ENCODE measurements at regions not wholly inside any gene's neighbourhood (a gene's known extent, or its start where the extent isn't known, plus 50 kb on each side); places are given as distances from the start of the nearest gene placed in this dataset.

- intact Hi-C loops (cut with DNase I), result no loop called here
Measured at GRCh38 chr6:3633711-3634110, 117.8 kb downstream of the PXDC1 start.

GRCh38 chr6:3631877-3632276, 119.6 kb downstream of the PXDC1 start:
- Histone ChIP-seq H3K27ac (no peak overlapping the region), H3K27me3 (no peaks in the 10 kb centered on the region), H3K36me3 (no peaks in the 10 kb centered on the region), H3K4me3 (no peak overlapping the region), H3K9me3 (no peaks in the 10 kb centered on the region), H3K4me1 (peaks cover 0 to 7% (median 0%) of the 10 kb centered on the region in 4 donors)
- TF ChIP-seq POLR2A (IDR thresholded peaks at IDR 0.05) (no peak), CTCF (IDR thresholded peaks at IDR 0.05) (no peak)
- DNase-seq, result no peak
- intact Hi-C loops (cut with DNase I), result no loop called here
- WGBS (ENCODE audit: insufficient coverage, low coverage, low lambda C conversion rate, missing lambda C conversion rate), result 56% methylated on average over 5 of the region's 7 CpGs
- ATAC-seq, result peak; percentile 48 to 87 (median 49)

More at GRCh38 chr6:3633711-3634110, 117.8 kb downstream of the PXDC1 start:
- H3K27ac ChIP-seq, result no peak overlapping the region
- DNase-seq (no peak), ATAC-seq (no peak)
- no peaks in the 10 kb centered on the region for H3K27me3 ChIP-seq
- no peaks in the 10 kb centered on the region for H3K36me3 ChIP-seq
- peaks cover 0 to 7% (median 0%) of the 10 kb centered on the region in 4 donors for H3K4me1 ChIP-seq
- 57% methylated on average over 2 of the region's 5 CpGs for WGBS (ENCODE audit: insufficient coverage, low coverage, low lambda C conversion rate, missing lambda C conversion rate)
- TF ChIP-seq CTCF (IDR thresholded peaks at IDR 0.05) (no peak), POLR2A (IDR thresholded peaks at IDR 0.05) (no peak)
- no peak overlapping the region for H3K4me3 ChIP-seq
- H3K9me3 ChIP-seq, result no peaks in the 10 kb centered on the region

GRCh38 chr6:3631186-3631585, 120.3 kb downstream of the PXDC1 start:
- H3K27me3 ChIP-seq, result no peaks in the 10 kb centered on the region
- no CpG with 5 or more reads among the region's 3 CpGs for WGBS (ENCODE audit: insufficient coverage, low coverage, low lambda C conversion rate, missing lambda C conversion rate)
- H3K36me3 ChIP-seq, result no peaks in the 10 kb centered on the region
- TF ChIP-seq POLR2A (IDR thresholded peaks at IDR 0.05) (no peak), CTCF (IDR thresholded peaks at IDR 0.05) (no peak)
- no peaks in the 10 kb centered on the region for H3K9me3 ChIP-seq
- DNase-seq, result no peak
- intact Hi-C loops (cut with DNase I), result no loop called here
- H3K4me3 ChIP-seq, result no peak overlapping the region
- H3K27ac ChIP-seq, result no peak overlapping the region
- H3K4me1 ChIP-seq, result peaks cover 0 to 7% (median 0%) of the 10 kb centered on the region in 4 donors
- no peak for ATAC-seq

- no peaks in the 10 kb centered on the region for H3K36me3 ChIP-seq
- ATAC-seq, result no peak
- 83% methylated on average over 3 of the region's 4 CpGs for WGBS (ENCODE audit: insufficient coverage, low coverage, low lambda C conversion rate, missing lambda C conversion rate)
- no peaks in the 10 kb centered on the region for H3K27me3 ChIP-seq
- TF ChIP-seq POLR2A (IDR thresholded peaks at IDR 0.05) (no peak), CTCF (IDR thresholded peaks at IDR 0.05) (no peak)
- intact Hi-C loops (cut with DNase I), result no loop called here
- H3K27ac ChIP-seq, result no peak overlapping the region
- no peak for DNase-seq
- no peak overlapping the region for H3K4me3 ChIP-seq
- no peaks in the 10 kb centered on the region for H3K9me3 ChIP-seq
- peaks cover 0 to 7% (median 0%) of the 10 kb centered on the region in 4 donors for H3K4me1 ChIP-seq
Measured at GRCh38 chr6:3630258-3630835, 121.2 kb downstream of the PXDC1 start.
